Progenitor cell of endocrine pancreas (in vitro differentiated cells): ENCODE measurements at regions not wholly inside any gene's neighbourhood (a gene's known extent, or its start where the extent isn't known, plus 50 kb on each side); places are given as distances from the start of the nearest gene placed in this dataset.

Source experiments
- DNase-seq: peaks from one replicate; pipeline ENCODE4 v3.0.0; 2021; ENCODE audit warnings: low spot score; ENCODE audit not compliant: unreplicated experiment
- H3K27ac Mint-ChIP-seq: 2 replicates; pipeline ENCODE4 v1.8.0; 2021; ENCODE audit warnings: mild to moderate bottlenecking, moderate library complexity, mixed read lengths
- H3K27me3 Mint-ChIP-seq: 2 replicates; pipeline ENCODE4 v1.8.0; 2021; ENCODE audit warnings: mixed read lengths
- H3K36me3 Mint-ChIP-seq: 2 replicates; pipeline ENCODE4 v1.8.0; 2022; ENCODE audit warnings: mixed read lengths; ENCODE audit not compliant: insufficient read depth
- H3K4me1 Mint-ChIP-seq: 2 replicates; pipeline ENCODE4 v1.8.0; 2021; ENCODE audit warnings: low read depth, mixed read lengths
- H3K4me3 Mint-ChIP-seq: 2 replicates; pipeline ENCODE4 v1.8.0; 2021; ENCODE audit warnings: low read depth, mild to moderate bottlenecking, moderate library complexity, mixed read lengths
- H3K9me3 Mint-ChIP-seq: 2 replicates; pipeline ENCODE4 v1.8.0; 2021; ENCODE audit warnings: low read depth, mixed read lengths
- TF ChIP-seq, protein P1 (sequence below): fragments of 200-600 bp; sonication (generic); IDR thresholded peaks from one replicate; pipeline ENCODE4 v1.5.0; 2021; ENCODE audit warnings: antibody characterized with exemption, mild to moderate bottlenecking; ENCODE audit not compliant: unreplicated experiment

DNA sequence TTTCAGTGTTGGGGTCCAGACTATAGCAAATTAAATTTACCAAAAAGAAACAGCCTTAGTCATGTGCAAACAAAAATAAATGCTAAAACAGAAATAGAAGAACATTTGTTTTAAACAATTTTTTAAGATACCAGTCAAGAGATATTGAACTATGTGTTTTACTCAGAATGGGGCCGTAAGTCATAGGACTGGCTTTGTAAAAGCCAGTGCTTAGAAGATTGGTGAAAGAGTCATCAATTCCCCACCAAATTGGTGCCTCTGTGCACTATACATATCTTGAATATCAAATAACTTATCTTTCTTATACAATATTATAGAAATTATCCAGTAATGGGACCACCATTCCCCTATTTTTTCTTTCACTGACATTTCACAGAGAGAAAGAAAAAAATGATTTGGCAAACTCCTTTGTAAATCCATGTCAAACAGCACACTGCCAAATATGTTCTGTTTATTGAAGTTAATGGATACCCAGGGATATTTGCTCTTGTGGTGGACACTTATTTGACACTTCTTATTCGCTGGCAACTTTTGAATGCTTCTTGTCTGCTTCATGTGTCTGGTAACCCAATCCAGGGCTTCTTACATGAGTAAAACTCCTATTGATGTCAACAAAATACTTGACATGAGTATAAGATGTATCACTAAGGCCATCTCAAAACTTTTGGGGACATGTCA, 145.7 kb upstream of the PKN2 start:
- DNase-seq, result no peak
- Mint-ChIP-seq H3K9me3 (no peaks in the 10 kb centered on the region), H3K27ac (no peak overlapping the region), H3K36me3 (no peaks in the 10 kb centered on the region), H3K27me3 (no peaks in the 10 kb centered on the region), H3K4me3 (no peak overlapping the region), H3K4me1 (peaks cover 8% of the 10 kb centered on the region)
- TF ChIP-seq, protein P1, sequence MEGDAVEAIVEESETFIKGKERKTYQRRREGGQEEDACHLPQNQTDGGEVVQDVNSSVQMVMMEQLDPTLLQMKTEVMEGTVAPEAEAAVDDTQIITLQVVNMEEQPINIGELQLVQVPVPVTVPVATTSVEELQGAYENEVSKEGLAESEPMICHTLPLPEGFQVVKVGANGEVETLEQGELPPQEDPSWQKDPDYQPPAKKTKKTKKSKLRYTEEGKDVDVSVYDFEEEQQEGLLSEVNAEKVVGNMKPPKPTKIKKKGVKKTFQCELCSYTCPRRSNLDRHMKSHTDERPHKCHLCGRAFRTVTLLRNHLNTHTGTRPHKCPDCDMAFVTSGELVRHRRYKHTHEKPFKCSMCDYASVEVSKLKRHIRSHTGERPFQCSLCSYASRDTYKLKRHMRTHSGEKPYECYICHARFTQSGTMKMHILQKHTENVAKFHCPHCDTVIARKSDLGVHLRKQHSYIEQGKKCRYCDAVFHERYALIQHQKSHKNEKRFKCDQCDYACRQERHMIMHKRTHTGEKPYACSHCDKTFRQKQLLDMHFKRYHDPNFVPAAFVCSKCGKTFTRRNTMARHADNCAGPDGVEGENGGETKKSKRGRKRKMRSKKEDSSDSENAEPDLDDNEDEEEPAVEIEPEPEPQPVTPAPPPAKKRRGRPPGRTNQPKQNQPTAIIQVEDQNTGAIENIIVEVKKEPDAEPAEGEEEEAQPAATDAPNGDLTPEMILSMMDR, result no peak

GRCh38 chr1:88540255-88540654, 143.8 kb upstream of the PKN2 start:
- no peaks in the 10 kb centered on the region for H3K27me3 Mint-ChIP-seq
- no peak overlapping the region for H3K4me3 Mint-ChIP-seq
- no peak for DNase-seq
- H3K4me1 Mint-ChIP-seq, result peaks cover 8% of the 10 kb centered on the region
- no peak overlapping the region for H3K27ac Mint-ChIP-seq
- TF ChIP-seq, protein P1, result no peak
- no peaks in the 10 kb centered on the region for H3K9me3 Mint-ChIP-seq
- H3K36me3 Mint-ChIP-seq, result no peaks in the 10 kb centered on the region

DNA sequence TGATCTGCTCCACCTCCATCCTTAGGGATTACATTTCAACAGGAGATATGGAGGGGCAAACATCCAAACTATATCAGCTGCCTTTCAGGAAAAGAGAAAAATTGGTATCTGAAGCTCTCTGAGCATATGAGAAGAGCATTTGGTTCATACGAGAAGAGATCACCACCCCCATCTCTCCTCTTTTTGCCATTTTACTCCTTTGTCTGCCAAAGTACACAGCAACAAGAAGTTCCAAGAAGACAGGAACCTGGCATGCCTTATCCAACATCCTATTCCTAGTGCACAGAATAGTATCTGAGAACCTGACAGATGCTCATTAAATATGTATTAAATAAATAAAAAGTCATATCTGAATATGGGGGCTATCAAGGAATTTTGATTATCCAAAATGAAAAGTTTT, 142.5 kb upstream of the PKN2 start:
- TF ChIP-seq, protein P1, result no peak
- Mint-ChIP-seq H3K27ac (no peak overlapping the region), H3K27me3 (no peaks in the 10 kb centered on the region), H3K36me3 (no peaks in the 10 kb centered on the region), H3K4me1 (peaks cover 8% of the 10 kb centered on the region), H3K9me3 (no peaks in the 10 kb centered on the region), H3K4me3 (no peak overlapping the region)
- no peak for DNase-seq

DNA sequence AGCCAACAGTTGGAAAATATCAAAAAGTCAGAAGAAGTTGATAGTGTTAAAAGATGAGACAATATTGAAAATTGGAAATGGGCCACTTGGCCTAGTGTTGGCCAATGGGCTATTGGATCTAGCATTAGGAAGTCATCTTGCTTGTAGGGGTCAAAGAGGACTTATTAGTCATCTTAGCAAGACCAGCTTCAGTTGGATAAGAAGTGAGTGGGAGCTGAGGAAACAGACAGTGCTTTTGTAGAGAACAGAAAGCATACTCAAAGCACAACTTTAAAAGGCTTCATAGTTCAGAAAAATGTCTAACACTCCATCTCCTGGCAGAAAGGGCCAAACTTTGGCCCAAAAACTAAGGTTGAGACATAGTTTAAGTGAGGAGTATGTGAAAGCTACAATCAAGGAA, 139.9 kb upstream of the PKN2 start:
- H3K27me3 Mint-ChIP-seq, result no peaks in the 10 kb centered on the region
- no peak for DNase-seq
- H3K4me1 Mint-ChIP-seq, result peaks cover 7% of the 10 kb centered on the region
- H3K36me3 Mint-ChIP-seq, result no peaks in the 10 kb centered on the region
- H3K27ac Mint-ChIP-seq, result no peak overlapping the region
- no peak overlapping the region for H3K4me3 Mint-ChIP-seq
- TF ChIP-seq, protein P1, result no peak
- no peaks in the 10 kb centered on the region for H3K9me3 Mint-ChIP-seq

- no peaks in the 10 kb centered on the region for H3K4me1 Mint-ChIP-seq
- no peak overlapping the region for H3K4me3 Mint-ChIP-seq
- no peaks in the 10 kb centered on the region for H3K9me3 Mint-ChIP-seq
- TF ChIP-seq, protein P1, result peak; percentile 37
- DNase-seq, result no peak
- no peaks in the 10 kb centered on the region for H3K27me3 Mint-ChIP-seq
- H3K36me3 Mint-ChIP-seq, result no peaks in the 10 kb centered on the region
- no peak overlapping the region for H3K27ac Mint-ChIP-seq
Measured at GRCh38 chr1:88549536-88549935, 134.5 kb upstream of the PKN2 start.
